ENCODE measurements at regions not wholly inside any gene's neighbourhood (a gene's known extent, or its start where the extent isn't known, plus 50 kb on each side); places are given as distances from the start of the nearest gene placed in this dataset.

DNA sequence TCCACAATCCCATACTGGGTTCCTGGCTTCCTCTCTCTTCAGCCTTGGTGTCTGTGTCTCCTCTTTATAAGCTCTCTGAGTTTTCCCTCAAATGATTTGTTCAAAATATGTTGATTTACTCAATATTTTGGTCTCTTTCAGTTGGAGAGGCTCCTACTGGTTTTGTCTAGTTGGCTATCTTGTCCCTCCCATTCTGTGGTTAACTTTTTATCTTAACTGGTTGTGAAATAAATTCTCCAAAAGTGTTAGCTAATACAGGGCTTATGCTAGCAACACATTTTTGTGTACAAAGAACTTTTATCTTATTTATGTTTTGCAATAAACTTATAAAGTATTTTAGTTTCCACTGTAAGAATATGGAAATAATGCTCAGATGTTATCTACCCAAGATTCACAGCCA, 200.9 kb downstream of the AASDHPPT start:
- no peak for DNase-seq
- Histone ChIP-seq H3K4me1 (replicated peaks in 1 of 2) (no peaks in the 10 kb centered on the region), H3K36me3 (replicated peaks in 1 of 2) (no peaks in the 10 kb centered on the region), H3K9me3 (replicated peaks in 1 of 3) (no peaks in the 10 kb centered on the region), H3K27me3 (no peaks in the 10 kb centered on the region), H3K27ac (no peak overlapping the region), H3K4me3 (no peak overlapping the region)
- no peak for TF ChIP-seq POLR2A (IDR thresholded peaks at IDR 0.05)
- TF ChIP-seq, protein P1, sequence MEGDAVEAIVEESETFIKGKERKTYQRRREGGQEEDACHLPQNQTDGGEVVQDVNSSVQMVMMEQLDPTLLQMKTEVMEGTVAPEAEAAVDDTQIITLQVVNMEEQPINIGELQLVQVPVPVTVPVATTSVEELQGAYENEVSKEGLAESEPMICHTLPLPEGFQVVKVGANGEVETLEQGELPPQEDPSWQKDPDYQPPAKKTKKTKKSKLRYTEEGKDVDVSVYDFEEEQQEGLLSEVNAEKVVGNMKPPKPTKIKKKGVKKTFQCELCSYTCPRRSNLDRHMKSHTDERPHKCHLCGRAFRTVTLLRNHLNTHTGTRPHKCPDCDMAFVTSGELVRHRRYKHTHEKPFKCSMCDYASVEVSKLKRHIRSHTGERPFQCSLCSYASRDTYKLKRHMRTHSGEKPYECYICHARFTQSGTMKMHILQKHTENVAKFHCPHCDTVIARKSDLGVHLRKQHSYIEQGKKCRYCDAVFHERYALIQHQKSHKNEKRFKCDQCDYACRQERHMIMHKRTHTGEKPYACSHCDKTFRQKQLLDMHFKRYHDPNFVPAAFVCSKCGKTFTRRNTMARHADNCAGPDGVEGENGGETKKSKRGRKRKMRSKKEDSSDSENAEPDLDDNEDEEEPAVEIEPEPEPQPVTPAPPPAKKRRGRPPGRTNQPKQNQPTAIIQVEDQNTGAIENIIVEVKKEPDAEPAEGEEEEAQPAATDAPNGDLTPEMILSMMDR (IDR thresholded peaks at IDR 0.05) = no peak
- intact Hi-C loops (cut with DNase I) = no loop called here

DNA sequence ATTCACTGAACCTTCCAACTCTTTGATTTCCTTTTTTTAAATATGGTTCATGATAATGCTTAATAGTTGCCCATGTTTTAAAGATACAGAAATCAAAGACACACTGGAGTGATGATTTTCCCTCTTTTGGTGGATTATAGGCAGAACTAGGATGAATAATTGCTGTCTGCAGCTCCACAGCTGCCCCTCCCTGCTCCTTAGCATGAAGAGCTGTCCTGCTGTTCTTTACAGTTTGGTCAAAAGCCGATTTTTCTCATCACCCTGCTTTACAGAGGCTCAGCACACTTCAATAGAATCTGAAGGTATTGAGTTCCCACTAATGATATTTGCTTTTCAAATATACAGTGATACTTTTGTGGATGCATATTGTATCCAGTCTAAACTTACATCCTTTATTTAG, 202.6 kb downstream of the AASDHPPT start:
- Histone ChIP-seq H3K4me3 (no peak overlapping the region), H3K27ac (no peak overlapping the region), H3K9me3 (replicated peaks in 1 of 3) (no peaks in the 10 kb centered on the region), H3K27me3 (no peaks in the 10 kb centered on the region), H3K4me1 (replicated peaks in 1 of 2) (no peaks in the 10 kb centered on the region), H3K36me3 (replicated peaks in 1 of 2) (no peaks in the 10 kb centered on the region)
- intact Hi-C loops (cut with DNase I) = no loop called here
- no peak for DNase-seq
- WGBS, 4 donors = 40 to 61% (median 51%) methylated on average over 1 of the region's 1 CpG
- TF ChIP-seq, protein P1 (IDR thresholded peaks at IDR 0.05) = no peak
- TF ChIP-seq POLR2A (IDR thresholded peaks at IDR 0.05) = no peak

DNA sequence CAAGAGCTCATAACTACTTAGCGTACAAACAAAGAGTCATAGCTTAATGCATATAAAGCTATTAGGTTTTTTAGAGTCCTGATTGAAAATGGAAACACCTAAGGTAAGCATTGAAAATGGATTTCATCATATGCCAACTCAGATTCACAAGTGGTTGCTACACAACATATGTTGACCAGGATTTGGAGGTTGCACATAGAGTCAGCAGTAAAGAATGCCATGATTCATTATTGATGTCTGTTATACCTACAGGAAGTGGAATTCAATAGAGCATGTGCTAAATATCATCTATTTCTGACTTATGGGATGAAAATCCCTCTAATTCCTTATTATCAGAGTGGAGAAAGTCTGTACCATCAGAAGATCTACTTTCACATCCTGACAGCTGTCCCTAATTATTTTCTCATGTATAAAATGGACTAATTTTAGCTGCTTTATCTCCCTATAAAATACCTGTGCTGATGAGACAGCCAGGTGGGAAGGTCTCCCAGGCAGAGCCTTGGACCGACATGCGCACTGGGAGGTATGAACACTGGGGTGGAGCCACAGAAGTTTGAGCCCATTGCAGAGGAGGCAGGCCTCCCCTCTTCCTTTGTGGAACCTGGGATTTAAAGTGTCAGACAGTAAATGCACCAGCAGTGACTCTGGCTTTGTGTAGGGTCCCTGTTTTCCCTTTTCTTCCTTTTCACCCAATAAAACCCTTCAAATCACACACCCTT, 204.2 kb downstream of the AASDHPPT start:
- intact Hi-C loops (cut with DNase I) = no loop called here
- no peak for DNase-seq
- no peaks in the 10 kb centered on the region for H3K36me3 ChIP-seq (replicated peaks in 1 of 2)
- no peaks in the 10 kb centered on the region for H3K4me1 ChIP-seq (replicated peaks in 1 of 2)
- no peaks in the 10 kb centered on the region for H3K27me3 ChIP-seq
- 90 to 98% (median 93%) methylated on average over 3 of the region's 3 CpGs for WGBS, 4 donors
- no peak overlapping the region for H3K4me3 ChIP-seq
- no peak for TF ChIP-seq POLR2A (IDR thresholded peaks at IDR 0.05)
- TF ChIP-seq, protein P1 (IDR thresholded peaks at IDR 0.05) = no peak
- H3K9me3 ChIP-seq (replicated peaks in 1 of 3) = no peaks in the 10 kb centered on the region
- no peak overlapping the region for H3K27ac ChIP-seq

DNA sequence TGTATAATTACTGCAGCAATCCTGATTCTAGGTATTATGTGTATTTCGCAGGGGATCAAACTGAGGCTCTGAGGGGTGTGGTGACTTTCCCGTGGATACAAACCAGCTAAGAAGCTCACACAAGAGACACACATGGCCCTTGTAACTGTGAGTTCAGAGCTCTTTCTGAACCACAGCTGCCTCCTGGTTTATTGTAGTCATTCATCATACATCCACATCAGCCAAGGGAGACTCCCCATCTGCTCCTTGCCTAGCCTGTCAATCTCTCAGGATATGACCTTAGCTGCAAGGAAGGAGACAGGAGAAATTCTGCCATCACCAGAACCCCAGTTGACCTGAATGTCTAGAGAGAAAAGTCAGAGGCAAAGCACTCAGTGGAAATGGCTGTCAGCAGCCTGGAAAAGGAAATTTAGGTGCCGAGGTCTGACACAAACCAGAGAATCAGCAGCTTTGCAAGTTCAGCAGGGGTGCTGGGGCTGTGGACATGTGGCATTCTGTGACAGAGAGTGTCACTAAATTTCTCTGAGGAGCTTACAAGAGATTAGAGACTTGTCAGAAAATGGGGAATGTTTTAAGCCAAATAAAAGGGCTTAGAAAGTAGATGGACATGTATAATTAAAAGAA, 209.5 kb downstream of the AASDHPPT start:
- no peak for DNase-seq
- H3K36me3 ChIP-seq (replicated peaks in 1 of 2) = no peaks in the 10 kb centered on the region
- TF ChIP-seq POLR2A (IDR thresholded peaks at IDR 0.05) = no peak
- TF ChIP-seq, protein P1 (IDR thresholded peaks at IDR 0.05) = no peak
- 53 to 65% (median 59%) methylated on average over 3 of the region's 3 CpGs for WGBS, 4 donors
- H3K27me3 ChIP-seq = no peaks in the 10 kb centered on the region
- no peaks in the 10 kb centered on the region for H3K4me1 ChIP-seq (replicated peaks in 1 of 2)
- no peak overlapping the region for H3K4me3 ChIP-seq
- no peaks in the 10 kb centered on the region for H3K9me3 ChIP-seq (replicated peaks in 1 of 3)
- H3K27ac ChIP-seq = no peak overlapping the region
- intact Hi-C loops (cut with DNase I) = no loop called here

Data from adrenal gland (tissue), 9 donors.